Activated T-helper 2 cell treated with anti-CD3 and anti-CD28 coated beads, Interferon-gamma antibody, Interleukin-2, Interleukin-4, amounts not matched to agents 10 μg/mL and 5 μg/mL and 100 μg/mL, durations not matched to agents 14 hours and 24 hours and 36 hours (primary cell): ENCODE measurements at regions not wholly inside any gene's neighbourhood (a gene's known extent, or its start where the extent isn't known, plus 50 kb on each side); places are given as distances from the start of the nearest gene placed in this dataset.
"Not testable (repeated sequence)": the region's sequence is repeated elsewhere in the genome, so short reads cannot be mapped to it uniquely, and the experiment has no call there.

Source experiments
- DNase-seq: peaks from one replicate; pipeline ENCODE4 v3.0.0; 2021; ENCODE audit warnings: low spot score
- H3K27ac Mint-ChIP-seq: one replicate; pipeline ENCODE4 v1.8.0; 2021; ENCODE audit warnings: mixed read lengths
- H3K27me3 Mint-ChIP-seq: one replicate; pipeline ENCODE4 v1.8.0; 2021; ENCODE audit warnings: low read depth, mixed read lengths
- H3K36me3 Mint-ChIP-seq: one replicate; pipeline ENCODE4 v1.8.0; 2021; ENCODE audit warnings: low read depth, mixed read lengths
- H3K4me1 Mint-ChIP-seq: one replicate; pipeline ENCODE4 v1.8.0; 2021; ENCODE audit warnings: low read depth, mixed read lengths
- H3K4me3 Mint-ChIP-seq: one replicate; pipeline ENCODE4 v1.8.0; 2021; ENCODE audit warnings: low read depth, mild to moderate bottlenecking, moderate library complexity, mixed read lengths
- H3K9me3 Mint-ChIP-seq: one replicate; pipeline ENCODE4 v1.8.0; 2021; ENCODE audit warnings: mixed read lengths
- intact Hi-C: fragments of 100-400 bp; cut with micrococcal nuclease; formaldehyde crosslinking; loops from one replicate; pipeline ENCODE4 v1.15.1; 2023

DNA sequence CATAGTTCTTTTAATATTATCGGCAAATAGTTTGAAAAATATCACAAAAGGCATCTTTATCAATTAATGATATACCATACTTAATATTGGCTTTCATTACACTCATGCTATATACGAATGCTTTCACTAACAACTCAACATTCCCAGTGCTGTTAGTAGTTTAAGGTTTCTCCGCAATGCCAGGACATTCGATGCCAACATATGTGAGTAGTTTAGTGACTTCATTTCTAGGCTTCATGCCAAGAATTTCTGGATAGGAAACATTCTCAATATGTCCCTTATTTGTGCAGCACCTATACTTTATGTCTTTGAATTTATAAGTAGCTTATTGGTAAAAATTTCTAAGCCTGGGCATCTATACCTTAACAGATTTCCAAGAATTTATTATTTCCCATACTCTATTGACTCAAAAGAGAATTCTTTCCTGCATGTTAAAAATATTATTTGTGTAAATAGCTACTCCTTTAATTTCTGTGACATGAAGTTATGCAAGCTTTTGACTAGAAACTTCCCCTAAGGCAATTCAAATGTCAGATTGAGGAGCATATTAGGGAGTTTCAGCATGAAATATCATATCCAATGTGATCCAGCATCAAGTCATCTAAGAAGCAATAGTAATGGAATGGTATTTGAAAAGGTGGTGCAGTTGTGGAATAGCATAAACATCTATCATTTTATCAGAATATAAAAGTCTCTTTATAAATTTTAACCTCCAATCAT is 236.0 kb upstream of the STXBP5 start:
- Mint-ChIP-seq H3K27me3 (no peaks in the 10 kb centered on the region), H3K9me3 (peaks cover 30% of the 10 kb centered on the region), H3K36me3 (no peaks in the 10 kb centered on the region), H3K4me1 (no peaks in the 10 kb centered on the region), H3K4me3 (no peak overlapping the region), H3K27ac (no peak overlapping the region)
- no peak for DNase-seq
- intact Hi-C loops, result no loop called here

DNA sequence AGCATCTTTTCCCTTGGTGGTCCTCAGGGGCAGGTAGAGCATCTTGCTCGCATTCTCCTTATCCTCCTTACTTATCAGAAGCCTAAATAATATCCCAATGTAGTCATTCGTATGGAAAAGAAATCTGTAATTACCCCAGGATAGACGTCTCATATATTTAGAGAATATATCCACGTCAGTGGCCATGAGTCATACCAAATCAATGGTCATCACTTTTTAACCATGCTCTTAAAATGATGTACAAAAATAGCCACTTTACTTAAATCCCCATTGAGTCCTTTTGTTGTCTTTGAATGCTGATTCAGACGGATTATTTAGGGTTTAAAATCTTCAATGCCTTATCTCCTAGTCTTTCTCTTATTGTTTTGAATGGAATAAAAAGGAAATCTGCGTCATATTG is 231.7 kb upstream of the STXBP5 start:
- H3K4me1 Mint-ChIP-seq, result no peaks in the 10 kb centered on the region
- H3K9me3 Mint-ChIP-seq, result no peaks in the 10 kb centered on the region
- H3K27me3 Mint-ChIP-seq, result no peaks in the 10 kb centered on the region
- DNase-seq, result no peak
- H3K4me3 Mint-ChIP-seq, result no peak overlapping the region
- no peak overlapping the region for H3K27ac Mint-ChIP-seq
- no peaks in the 10 kb centered on the region for H3K36me3 Mint-ChIP-seq
- intact Hi-C loops, result no loop called here

DNA sequence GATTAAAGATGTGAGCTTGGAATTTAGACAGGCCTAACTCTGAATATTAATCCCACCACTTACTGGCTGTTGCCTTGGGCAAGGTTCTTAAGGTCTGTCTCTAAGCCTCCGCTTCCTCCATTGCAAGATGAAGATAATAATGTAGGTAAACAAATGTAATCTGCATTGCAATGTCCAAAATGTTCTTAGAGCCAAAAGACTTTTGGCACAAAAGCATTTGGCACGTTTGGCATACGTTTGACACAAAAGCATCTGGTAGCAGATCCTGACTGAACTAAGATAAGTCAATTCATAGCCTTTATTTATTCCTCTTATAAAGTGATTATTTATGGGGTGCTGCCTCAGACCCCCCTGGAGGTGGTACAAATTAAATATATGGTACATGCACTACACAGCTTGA is 229.9 kb upstream of the STXBP5 start:
- Mint-ChIP-seq H3K36me3 (no peaks in the 10 kb centered on the region), H3K27ac (no peak overlapping the region), H3K4me3 (no peak overlapping the region), H3K9me3 (no peaks in the 10 kb centered on the region), H3K4me1 (no peaks in the 10 kb centered on the region), H3K27me3 (no peaks in the 10 kb centered on the region)
- intact Hi-C loops, result no loop called here
- DNase-seq, result no peak

DNA sequence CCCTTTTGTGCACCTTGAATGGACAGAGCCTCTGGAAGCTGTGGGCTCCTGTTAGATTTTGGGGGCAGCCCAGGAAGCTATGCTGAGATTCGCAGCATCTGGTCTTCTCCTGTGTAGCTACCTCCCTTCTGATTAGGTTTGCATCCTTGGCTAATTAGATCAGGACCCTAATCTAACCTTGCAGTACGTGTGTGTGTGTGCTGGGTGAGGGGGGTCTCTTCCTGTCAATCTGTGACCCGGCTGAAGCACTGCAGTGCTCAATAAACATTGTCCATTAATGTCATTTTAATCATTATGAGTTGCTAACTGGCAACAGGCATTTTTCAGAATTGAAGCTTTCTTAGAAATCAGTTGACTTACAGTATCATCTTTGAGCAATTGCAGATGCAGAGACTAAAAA is 229.1 kb upstream of the STXBP5 start:
- Mint-ChIP-seq H3K27me3 (no peaks in the 10 kb centered on the region), H3K27ac (no peak overlapping the region), H3K36me3 (no peaks in the 10 kb centered on the region), H3K4me3 (no peak overlapping the region), H3K4me1 (no peaks in the 10 kb centered on the region), H3K9me3 (no peaks in the 10 kb centered on the region)
- DNase-seq, result no peak
- intact Hi-C loops, result no loop called here

DNA sequence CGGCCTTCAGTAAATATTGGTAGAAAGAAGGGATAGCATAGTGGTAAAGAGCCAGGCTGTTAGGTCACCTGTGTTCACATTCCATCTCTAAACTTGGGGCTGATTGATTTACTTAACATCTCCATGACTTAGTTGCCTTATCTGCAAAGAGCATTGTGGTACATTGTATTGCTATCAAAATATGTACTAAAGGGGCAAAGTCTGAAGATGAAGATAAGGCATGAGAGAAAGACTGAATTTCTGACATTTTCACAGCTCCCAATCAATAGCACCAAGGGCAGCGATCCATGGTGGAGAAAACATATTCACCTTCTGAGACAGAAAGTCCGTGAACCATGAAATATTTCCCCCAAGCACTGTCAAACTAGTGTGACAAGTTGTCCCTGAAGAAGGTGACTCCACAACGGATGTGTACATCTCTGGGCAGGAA is 223.3 kb upstream of the STXBP5 start:
- no peak overlapping the region for H3K27ac Mint-ChIP-seq
- DNase-seq, result no peak
- H3K4me1 Mint-ChIP-seq, result no peaks in the 10 kb centered on the region
- no peak overlapping the region for H3K4me3 Mint-ChIP-seq
- no peaks in the 10 kb centered on the region for H3K9me3 Mint-ChIP-seq
- intact Hi-C loops, result no loop called here
- no peaks in the 10 kb centered on the region for H3K36me3 Mint-ChIP-seq
- no peaks in the 10 kb centered on the region for H3K27me3 Mint-ChIP-seq

- Mint-ChIP-seq H3K4me1 (no peaks in the 10 kb centered on the region), H3K4me3 (no peak overlapping the region), H3K36me3 (no peaks in the 10 kb centered on the region), H3K27me3 (no peaks in the 10 kb centered on the region), H3K9me3 (no peaks in the 10 kb centered on the region), H3K27ac (no peak overlapping the region)
- intact Hi-C loops, result no loop called here
- no peak for DNase-seq
These were observed 222.2 kb upstream of the STXBP5 start for GRCh38 chr6:146981981-146982380.

DNA sequence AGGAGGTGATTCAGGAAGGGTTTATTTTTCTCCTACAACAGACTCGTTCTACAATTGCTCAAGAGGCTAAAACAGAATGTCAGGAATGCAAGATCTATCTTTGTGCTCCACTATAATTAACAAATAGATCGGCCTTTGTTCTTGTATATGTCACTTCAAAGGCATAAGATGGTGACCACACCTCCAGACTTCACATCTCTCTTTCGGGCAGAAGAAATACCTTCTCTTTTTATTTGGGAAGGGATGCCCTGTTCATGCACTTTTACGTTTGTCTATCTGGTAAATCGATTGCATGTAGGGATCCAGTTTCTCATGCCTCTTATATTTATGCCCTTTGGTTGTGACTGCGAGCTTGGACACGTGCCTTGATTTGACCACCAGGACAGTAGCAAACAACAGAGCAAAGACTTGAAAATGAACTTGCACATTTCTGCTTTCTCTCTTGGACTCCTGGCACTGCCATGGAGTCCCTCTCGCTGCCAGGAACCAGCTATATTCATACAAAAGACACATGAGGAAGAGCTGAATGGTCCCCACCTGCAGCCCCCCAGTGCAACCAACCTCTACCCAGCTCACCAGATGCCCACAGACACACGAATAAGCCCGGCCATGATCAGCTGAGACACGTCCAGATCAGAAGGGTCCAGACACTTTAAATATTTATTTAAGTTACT is 219.8 kb upstream of the STXBP5 start:
- DNase-seq, result no peak
- Mint-ChIP-seq H3K27ac (no peak overlapping the region), H3K4me1 (no peaks in the 10 kb centered on the region), H3K4me3 (no peak overlapping the region), H3K36me3 (no peaks in the 10 kb centered on the region), H3K9me3 (no peaks in the 10 kb centered on the region), H3K27me3 (no peaks in the 10 kb centered on the region)
- intact Hi-C loops, result no loop called here

GRCh38 chr6:146985111-146985510 is 219.1 kb upstream of the STXBP5 start:
- Mint-ChIP-seq H3K9me3 (no peaks in the 10 kb centered on the region), H3K4me3 (no peak overlapping the region), H3K27me3 (no peaks in the 10 kb centered on the region), H3K36me3 (no peaks in the 10 kb centered on the region), H3K4me1 (no peaks in the 10 kb centered on the region), H3K27ac (no peak overlapping the region)
- DNase-seq, result no peak
- intact Hi-C loops, result no loop called here

GRCh38 chr6:146985966-146986365 is 218.3 kb upstream of the STXBP5 start:
- Mint-ChIP-seq H3K9me3 (no peaks in the 10 kb centered on the region), H3K27me3 (no peaks in the 10 kb centered on the region), H3K36me3 (no peaks in the 10 kb centered on the region), H3K27ac (no peak overlapping the region), H3K4me1 (no peaks in the 10 kb centered on the region), H3K4me3 (no peak overlapping the region)
- DNase-seq, result no peak
- intact Hi-C loops, result no loop called here

- H3K27ac Mint-ChIP-seq, H3K4me3 Mint-ChIP-seq, H3K4me1 Mint-ChIP-seq, H3K27me3 Mint-ChIP-seq, H3K36me3 Mint-ChIP-seq, DNase-seq, H3K9me3 Mint-ChIP-seq, intact Hi-C loops: not testable (repeated sequence)
These were observed 216.3 kb upstream of the STXBP5 start for GRCh38 chr6:146987938-146988337.

DNA sequence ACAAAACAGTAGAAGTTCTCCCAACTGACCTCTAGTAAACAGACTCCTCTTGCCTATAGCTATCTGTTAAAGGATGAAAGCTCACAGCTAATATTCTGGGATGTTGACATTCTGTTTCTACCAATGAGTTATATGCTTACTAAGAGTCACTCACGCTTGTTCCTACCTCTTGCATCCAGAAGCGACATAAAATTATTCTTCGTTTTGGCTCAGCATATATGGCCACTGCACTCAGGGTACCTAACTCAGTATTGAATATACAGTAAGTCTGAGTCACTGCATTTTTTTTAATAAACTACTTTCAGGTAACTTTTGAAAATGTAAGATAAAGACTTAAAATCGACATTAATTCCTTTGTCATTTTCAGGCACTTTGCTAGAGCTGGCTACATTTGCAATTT is 214.4 kb upstream of the STXBP5 start:
- no peaks in the 10 kb centered on the region for H3K4me1 Mint-ChIP-seq
- H3K4me3 Mint-ChIP-seq, result no peak overlapping the region
- H3K27ac Mint-ChIP-seq, result no peak overlapping the region

GRCh38 chr6:146990284-146990683 is 213.9 kb upstream of the STXBP5 start:
- Mint-ChIP-seq H3K9me3 (no peaks in the 10 kb centered on the region), H3K4me1 (no peaks in the 10 kb centered on the region), H3K27ac (no peak overlapping the region), H3K4me3 (no peak overlapping the region), H3K27me3 (no peaks in the 10 kb centered on the region), H3K36me3 (no peaks in the 10 kb centered on the region)
- intact Hi-C loops, result no loop called here
- DNase-seq, result no peak

More for the DNA sequence above, 214.4 kb upstream of the STXBP5 start:
- Mint-ChIP-seq H3K27me3 (no peaks in the 10 kb centered on the region), H3K9me3 (no peaks in the 10 kb centered on the region), H3K36me3 (no peaks in the 10 kb centered on the region)
- intact Hi-C loops, result no loop called here
- no peak for DNase-seq

DNA sequence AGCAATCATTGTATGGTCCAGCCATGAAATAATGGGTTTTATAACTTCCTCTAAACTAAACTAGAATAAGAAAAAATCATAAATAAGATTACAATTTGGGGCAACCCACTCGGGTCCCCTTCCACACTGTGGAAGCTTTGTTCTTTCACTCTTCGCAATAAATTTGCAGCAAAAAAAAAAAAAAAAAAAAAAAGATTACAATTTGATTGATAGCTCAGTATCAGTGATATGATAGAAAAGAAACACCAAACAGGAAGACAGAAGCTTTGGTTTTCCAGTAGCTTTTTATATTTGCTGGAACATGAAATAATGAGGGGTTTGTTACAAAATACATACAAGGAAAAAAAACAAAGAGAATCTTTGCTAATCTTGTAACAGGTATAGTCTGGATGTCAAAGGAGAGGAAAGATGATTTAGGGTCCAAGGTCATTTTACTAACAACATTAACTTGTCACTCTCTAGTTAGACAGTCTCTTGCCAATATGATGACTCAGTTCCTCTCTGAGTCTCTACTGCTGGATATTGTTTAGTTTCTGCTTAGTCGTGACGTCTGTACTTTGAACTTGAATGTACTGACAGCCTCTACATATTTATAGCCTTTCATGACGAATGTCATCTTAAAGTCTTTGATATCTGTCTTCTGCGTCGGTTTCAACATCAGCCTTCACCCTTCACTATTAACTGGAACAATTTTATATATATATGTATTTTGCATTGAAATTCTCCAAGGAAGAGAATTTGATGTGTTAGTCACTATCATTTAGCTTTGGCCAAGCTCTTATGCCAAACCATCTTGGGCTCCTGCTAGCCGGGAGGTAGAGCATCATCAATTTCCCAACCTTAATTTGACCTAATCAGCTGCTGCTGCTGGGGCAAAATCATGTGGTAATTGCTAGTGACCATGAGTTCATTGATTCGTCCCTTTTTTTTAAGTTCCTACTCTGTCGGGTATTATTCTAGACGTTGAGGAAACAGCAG is 213.1 kb upstream of the STXBP5 start:
- DNase-seq, result no peak
- no peaks in the 10 kb centered on the region for H3K9me3 Mint-ChIP-seq
- H3K27me3 Mint-ChIP-seq, result no peaks in the 10 kb centered on the region
- intact Hi-C loops, result no loop called here
- no peak overlapping the region for H3K27ac Mint-ChIP-seq
- no peak overlapping the region for H3K4me3 Mint-ChIP-seq
- H3K4me1 Mint-ChIP-seq, result no peaks in the 10 kb centered on the region
- no peaks in the 10 kb centered on the region for H3K36me3 Mint-ChIP-seq
